Uterus (tissue), 3 donors: ENCODE measurements at regions not wholly inside any gene's neighbourhood (a gene's known extent, or its start where the extent isn't known, plus 50 kb on each side); places are given as distances from the start of the nearest gene placed in this dataset.
A peak's percentile ranks its signal among the peaks of the same experiment; 100 is the strongest.

Experiments
- DNase-seq, 2 donors: peaks; one replicate each; pipeline ENCODE4 v3.0.0-alpha.2; 2019 to 2020
- H3K27ac ChIP-seq, 2 donors: fragments of 200-600 bp; sonication (generic); 1 replicate in 1 of 2; 2 replicates in 1 of 2; pipeline ENCODE4 v1.5.1; 2016 to 2018
- H3K27me3 ChIP-seq, 2 donors: fragments of 200-600 bp; sonication (generic); one replicate each; pipeline ENCODE4 v1.5.1; 2018 to 2019; ENCODE audit warnings: control low read depth in 1 of 2
- H3K36me3 ChIP-seq, 2 donors: fragments of 200-600 bp; sonication (generic); one replicate each; pipeline ENCODE4 v1.5.1; 2019; ENCODE audit warnings: control low read depth in 1 of 2
- H3K4me1 ChIP-seq, 2 donors: fragments of 200-600 bp; sonication (generic); one replicate each; pipeline ENCODE4 v1.5.1; 2018 to 2019; ENCODE audit warnings: control low read depth in 1 of 2
- H3K4me3 ChIP-seq, 2 donors: fragments of 200-600 bp; sonication (generic); 1 replicate in 1 of 2; 2 replicates in 1 of 2; pipeline ENCODE4 v1.5.1; 2018 to 2019; ENCODE audit warnings: mild to moderate bottlenecking in 1 of 2
- H3K9me3 ChIP-seq, 2 donors: fragments of 200-600 bp; sonication (generic); one replicate each; pipeline ENCODE4 v1.5.1; 2019; ENCODE audit warnings: control low read depth in 1 of 2
- CTCF ChIP-seq, 4 experiments: fragments of 200-600 bp in 2 of 4; fragments of 450-650 bp in 2 of 4; sonication (generic) in 2 of 4; IDR thresholded peaks; one replicate each; pipeline ENCODE4 v1.5.1; 2016 to 2019; ENCODE audit warnings: antibody characterized with exemption in 4 of 4, mild to moderate bottlenecking in 2 of 4, moderate library complexity in 1 of 4
- POLR2A ChIP-seq, 2 donors: fragments of 450-650 bp; IDR thresholded peaks; one replicate each; pipeline ENCODE4 v1.6.1; 2016; ENCODE audit warnings: antibody characterized with exemption in 2 of 2, mild to moderate bottlenecking in 1 of 2, moderate library complexity in 1 of 2
- intact Hi-C: fragments of 100-400 bp; cut with DNase I; formaldehyde crosslinking; loops from one replicate; pipeline ENCODE4 v1.15.1; 2023; ENCODE audit warnings: low total_unique reads
- donor health status: DM: yes; HTN: yes; CAD: no.

GRCh38 chr11:126149759-126150625 lies 61.5 kb downstream of the RPUSD4 start:
- TF ChIP-seq POLR2A (IDR thresholded peaks at IDR 0.05), result no peak
- no peak for TF ChIP-seq CTCF (IDR thresholded peaks at IDR 0.05)
- intact Hi-C loops, result no loop called here
- no peaks in the 10 kb centered on the region for H3K4me1 ChIP-seq
- no peaks in the 10 kb centered on the region for H3K27me3 ChIP-seq
- DNase-seq, result peak; percentile 61 to 63
- H3K36me3 ChIP-seq, result no peaks in the 10 kb centered on the region
- no peak overlapping the region for H3K4me3 ChIP-seq
- H3K9me3 ChIP-seq, result no peaks in the 10 kb centered on the region
- peak overlapping the region; percentile 42 to 46 for H3K27ac ChIP-seq

GRCh38 chr11:126148317-126148716 lies 63.1 kb downstream of the RPUSD4 start:
- H3K4me3 ChIP-seq, result no peak overlapping the region
- H3K9me3 ChIP-seq, result no peaks in the 10 kb centered on the region
- peak overlapping the region in 1 of 2 donors; percentile 21 for H3K27ac ChIP-seq
- H3K4me1 ChIP-seq, result no peaks in the 10 kb centered on the region
- H3K27me3 ChIP-seq, result no peaks in the 10 kb centered on the region
- DNase-seq, result no peak
- intact Hi-C loops, result no loop called here
- TF ChIP-seq CTCF (IDR thresholded peaks at IDR 0.05) (no peak), POLR2A (IDR thresholded peaks at IDR 0.05) (no peak)
- no peaks in the 10 kb centered on the region for H3K36me3 ChIP-seq

GRCh38 chr11:126147208-126148111 lies 64.0 kb downstream of the RPUSD4 start:
- Histone ChIP-seq H3K36me3 (no peaks in the 10 kb centered on the region), H3K27ac (peak overlapping the region; percentile 21 to 40), H3K4me1 (no peaks in the 10 kb centered on the region), H3K9me3 (no peaks in the 10 kb centered on the region), H3K27me3 (no peaks in the 10 kb centered on the region), H3K4me3 (no peak overlapping the region)
- DNase-seq, result no peak
- TF ChIP-seq POLR2A (IDR thresholded peaks at IDR 0.05) (no peak), CTCF (IDR thresholded peaks at IDR 0.05) (no peak)
- intact Hi-C loops, result no loop called here

GRCh38 chr11:126146454-126147192 lies 64.8 kb downstream of the RPUSD4 start:
- no peak for DNase-seq
- peaks cover 0 to 3% of the 10 kb centered on the region in 2 donors for H3K4me1 ChIP-seq
- no peaks in the 10 kb centered on the region for H3K36me3 ChIP-seq
- intact Hi-C loops, result no loop called here
- peak overlapping the region in 1 of 2 donors; percentile 40 for H3K27ac ChIP-seq
- no peaks in the 10 kb centered on the region for H3K9me3 ChIP-seq
- no peaks in the 10 kb centered on the region for H3K27me3 ChIP-seq
- TF ChIP-seq CTCF (IDR thresholded peaks at IDR 0.05), result no peak
- no peak for TF ChIP-seq POLR2A (IDR thresholded peaks at IDR 0.05)
- H3K4me3 ChIP-seq, result no peak overlapping the region
